CD4-positive, alpha-beta T cell (primary cell): ENCODE measurements at regions not wholly inside any gene's neighbourhood (a gene's known extent, or its start where the extent isn't known, plus 50 kb on each side); places are given as distances from the start of the nearest gene placed in this dataset.

Source experiments
- ATAC-seq: fragments of 200-7000 bp; cut with Tn5 transposase; one replicate; pipeline ENCODE4 v1.10.0; 2022; ENCODE audit warnings: mild to moderate bottlenecking; ENCODE audit not compliant: poor library complexity
- CTCF ChIA-PET: fragments of 350-600 bp; sonication (Branson Sonifier 250); formaldehyde crosslinking; loops from one replicate; lab custom pipeline; 2021; ENCODE audit warnings: antibody characterized with exemption, inconsistent platforms; lab: Charles Lee
- POLR2A ChIA-PET: fragments of 350-600 bp; sonication (Branson Sonifier 250); formaldehyde crosslinking; loops from one replicate; lab custom pipeline; 2021; ENCODE audit warnings: antibody characterized with exemption, inconsistent platforms; lab: Charles Lee
- DNase-seq, 14 experiments: peaks; one replicate each; pipeline ENCODE4 v3.0.0-alpha.2; 2013 to 2020; ENCODE audit warnings: mixed read lengths in 2 of 14
- H3K27ac ChIP-seq, 2 donors: one replicate each; pipeline versions ENCODE4 v1.5.1 to v1.7.0; 2013; ENCODE audit warnings: low read length in 2 of 2, low read depth in 1 of 2, mild to moderate bottlenecking in 1 of 2
- H3K27me3 ChIP-seq, 2 experiments: 1 replicate in 1 of 2; 2 replicates in 1 of 2; pipeline versions ENCODE4 v1.6.1 to v1.7.0; 2013; ENCODE audit warnings: low read length in 2 of 2, control low read depth in 1 of 2, mild to moderate bottlenecking in 1 of 2, moderate library complexity in 1 of 2; ENCODE audit not compliant: insufficient read depth in 2 of 2, control insufficient read depth in 1 of 2
- H3K36me3 ChIP-seq: one replicate; pipeline ENCODE4 v1.6.1; 2013; ENCODE audit warnings: low read length, control low read depth; ENCODE audit not compliant: insufficient read depth
- H3K4me1 ChIP-seq: one replicate; pipeline ENCODE4 v1.6.1; 2013; ENCODE audit warnings: low read length, control low read depth; ENCODE audit not compliant: insufficient read depth
- H3K4me3 ChIP-seq: one replicate; pipeline ENCODE4 v1.5.1; 2013; ENCODE audit warnings: mild to moderate bottlenecking, low read length, moderate library complexity
- H3K9me3 ChIP-seq, 2 experiments: 1 replicate in 1 of 2; 2 replicates in 1 of 2; pipeline versions ENCODE4 v1.6.1 to v1.7.0; 2013; ENCODE audit warnings: low read length in 2 of 2, mild to moderate bottlenecking in 2 of 2, control low read depth in 1 of 2, moderate library complexity in 1 of 2; ENCODE audit not compliant: control insufficient read depth in 1 of 2, insufficient read depth in 1 of 2
- H3K27ac Mint-ChIP-seq: one replicate; pipeline ENCODE4 v1.8.0; 2020; ENCODE audit warnings: mixed read lengths
- H3K27me3 Mint-ChIP-seq: one replicate; pipeline ENCODE4 v1.8.0; 2021; ENCODE audit warnings: mixed read lengths
- H3K36me3 Mint-ChIP-seq: one replicate; pipeline ENCODE4 v1.8.0; 2021; ENCODE audit warnings: low read depth, mixed read lengths
- H3K4me1 Mint-ChIP-seq: one replicate; pipeline ENCODE4 v1.8.0; 2021; ENCODE audit warnings: low read depth, mixed read lengths
- H3K4me3 Mint-ChIP-seq: one replicate; pipeline ENCODE4 v1.8.0; 2020; ENCODE audit warnings: mild to moderate bottlenecking, mixed read lengths
- H3K9me3 Mint-ChIP-seq: one replicate; pipeline ENCODE4 v1.8.0; 2020; ENCODE audit warnings: mixed read lengths
- intact Hi-C, 2 experiments: fragments of 100-400 bp; cut with DNase I in 1 of 2; cut with micrococcal nuclease in 1 of 2; formaldehyde crosslinking; loops; one replicate each; pipeline versions ENCODE4 v1.15.1 to v1.9.0; 2023 to 2025; cut with DNase I, micrococcal nuclease
- TF ChIP-seq, protein P1 (sequence below): fragments of 200-600 bp; IDR thresholded peaks from one replicate; pipeline ENCODE4 v1.8.0; 2022; ENCODE audit warnings: antibody characterized with exemption, mild to moderate bottlenecking

DNA sequence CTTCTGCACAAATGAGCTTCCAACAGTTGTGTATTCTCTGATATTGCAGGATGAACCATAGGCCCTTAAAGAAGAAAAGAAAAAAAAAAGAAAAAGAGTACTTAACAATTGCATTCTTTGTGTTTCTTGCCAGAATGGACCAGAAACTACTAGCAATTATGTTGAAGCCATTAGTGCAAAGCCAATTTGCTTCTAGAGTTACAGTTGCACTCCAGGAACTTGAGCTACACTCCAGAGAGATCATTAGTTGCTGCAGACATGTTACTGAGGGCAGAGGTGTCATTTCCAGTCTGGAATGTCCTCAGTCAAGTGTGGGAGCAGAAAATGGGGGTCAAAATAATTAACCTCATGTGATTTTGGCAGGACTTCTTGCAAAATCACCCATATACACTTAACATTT lies 85.6 kb upstream of the CCL2 start:
- ChIA-PET POLR2A (no interaction called here), CTCF (no interaction called here)
- Histone ChIP-seq H3K27me3 (no peaks in the 10 kb centered on the region), H3K36me3 (no peaks in the 10 kb centered on the region), H3K4me1 (no peaks in the 10 kb centered on the region), H3K27ac (no peak overlapping the region), H3K9me3 (no peaks in the 10 kb centered on the region), H3K4me3 (no peak overlapping the region)
- peaks cover 22% of the 10 kb centered on the region for H3K27me3 Mint-ChIP-seq
- intact Hi-C loops, result no loop called here
- H3K9me3 Mint-ChIP-seq, result no peaks in the 10 kb centered on the region
- TF ChIP-seq, protein P1, sequence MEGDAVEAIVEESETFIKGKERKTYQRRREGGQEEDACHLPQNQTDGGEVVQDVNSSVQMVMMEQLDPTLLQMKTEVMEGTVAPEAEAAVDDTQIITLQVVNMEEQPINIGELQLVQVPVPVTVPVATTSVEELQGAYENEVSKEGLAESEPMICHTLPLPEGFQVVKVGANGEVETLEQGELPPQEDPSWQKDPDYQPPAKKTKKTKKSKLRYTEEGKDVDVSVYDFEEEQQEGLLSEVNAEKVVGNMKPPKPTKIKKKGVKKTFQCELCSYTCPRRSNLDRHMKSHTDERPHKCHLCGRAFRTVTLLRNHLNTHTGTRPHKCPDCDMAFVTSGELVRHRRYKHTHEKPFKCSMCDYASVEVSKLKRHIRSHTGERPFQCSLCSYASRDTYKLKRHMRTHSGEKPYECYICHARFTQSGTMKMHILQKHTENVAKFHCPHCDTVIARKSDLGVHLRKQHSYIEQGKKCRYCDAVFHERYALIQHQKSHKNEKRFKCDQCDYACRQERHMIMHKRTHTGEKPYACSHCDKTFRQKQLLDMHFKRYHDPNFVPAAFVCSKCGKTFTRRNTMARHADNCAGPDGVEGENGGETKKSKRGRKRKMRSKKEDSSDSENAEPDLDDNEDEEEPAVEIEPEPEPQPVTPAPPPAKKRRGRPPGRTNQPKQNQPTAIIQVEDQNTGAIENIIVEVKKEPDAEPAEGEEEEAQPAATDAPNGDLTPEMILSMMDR, result no peak
- no peak for ATAC-seq
- H3K36me3 Mint-ChIP-seq, result no peaks in the 10 kb centered on the region
- H3K27ac Mint-ChIP-seq, result no peak overlapping the region
- no peaks in the 10 kb centered on the region for H3K4me1 Mint-ChIP-seq
- no peak overlapping the region for H3K4me3 Mint-ChIP-seq
- no peak for DNase-seq

DNA sequence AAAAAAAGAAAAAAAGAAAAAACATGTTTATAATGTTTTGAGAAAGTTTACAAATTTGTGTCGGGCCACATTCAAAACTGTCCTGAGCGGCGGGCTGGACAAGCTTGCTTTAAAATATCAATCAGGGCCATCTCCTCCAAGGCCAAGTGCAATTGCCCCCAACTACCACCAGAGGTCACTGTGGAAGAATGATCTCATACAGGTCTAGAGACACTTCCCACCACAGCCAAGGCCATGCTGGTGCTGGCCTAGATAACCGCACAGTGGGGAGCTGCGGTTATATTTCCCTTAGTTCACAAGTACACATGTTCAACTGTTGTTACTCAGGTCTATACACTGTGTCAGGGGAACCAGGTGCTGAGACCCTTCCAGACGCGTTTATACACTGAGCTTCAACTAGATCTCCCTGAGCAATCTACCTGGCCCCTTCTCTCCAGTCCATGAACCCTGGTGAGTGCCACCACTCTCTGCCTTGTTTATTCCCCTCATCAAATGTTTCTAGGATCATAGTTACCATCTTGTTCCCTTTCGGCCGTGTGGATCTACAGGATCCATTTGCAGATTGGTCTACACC lies 83.8 kb upstream of the CCL2 start:
- TF ChIP-seq, protein P1, result peak; percentile 91
- Histone ChIP-seq H3K27me3 (no peaks in the 10 kb centered on the region), H3K4me3 (no peak overlapping the region), H3K27ac (no peak overlapping the region), H3K36me3 (no peaks in the 10 kb centered on the region), H3K4me1 (no peaks in the 10 kb centered on the region), H3K9me3 (no peaks in the 10 kb centered on the region)
- Mint-ChIP-seq H3K27me3 (peaks cover 8% of the 10 kb centered on the region), H3K9me3 (no peaks in the 10 kb centered on the region), H3K4me1 (no peaks in the 10 kb centered on the region), H3K4me3 (no peak overlapping the region), H3K27ac (no peak overlapping the region), H3K36me3 (no peaks in the 10 kb centered on the region)
- intact Hi-C loops, result loop anchor here in 1 of 2 experiments (1.0 kb wide), 1 partner anchor 190 kb away; no protein-coding TSS in a partner anchor
- ATAC-seq (peak; percentile 64), DNase-seq (peak; percentile 7 to 65 (median 30))
- POLR2A ChIA-PET, result no interaction called here
- CTCF ChIA-PET, result interaction anchor here (1.9 kb wide), 1 partner anchor 9 kb away, joined by 10 read pairs; no protein-coding TSS in a partner anchor

DNA sequence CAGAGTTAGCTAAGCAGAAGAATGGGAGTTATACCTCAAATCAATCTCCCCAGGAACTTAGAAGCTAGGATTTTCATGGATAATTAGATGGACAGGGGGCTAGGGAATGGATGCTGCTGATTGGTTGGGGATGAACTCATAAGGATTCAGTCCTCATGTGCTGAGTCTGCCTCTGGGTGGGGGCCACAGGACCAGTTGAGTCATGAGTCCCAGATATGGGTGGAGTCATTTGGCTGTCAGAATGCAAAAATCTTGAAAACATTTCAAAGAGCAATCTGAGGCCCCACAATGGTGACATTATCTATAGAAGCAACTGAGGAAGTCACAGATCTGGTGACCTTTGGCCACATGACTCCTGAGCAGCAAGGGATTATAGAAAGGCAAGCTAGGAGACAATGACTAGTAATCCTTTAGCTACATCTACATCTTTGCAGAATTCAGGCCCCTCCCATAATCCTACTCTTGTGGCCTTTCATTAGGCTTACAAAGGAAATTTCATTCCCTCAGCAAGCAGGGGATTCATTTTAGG lies 82.6 kb upstream of the CCL2 start:
- Histone ChIP-seq H3K36me3 (no peaks in the 10 kb centered on the region), H3K27ac (no peak overlapping the region), H3K4me1 (no peaks in the 10 kb centered on the region), H3K4me3 (no peak overlapping the region), H3K27me3 (no peaks in the 10 kb centered on the region), H3K9me3 (no peaks in the 10 kb centered on the region)
- no peaks in the 10 kb centered on the region for H3K9me3 Mint-ChIP-seq
- DNase-seq (no peak), ATAC-seq (no peak)
- no peak overlapping the region for H3K4me3 Mint-ChIP-seq
- intact Hi-C loops, result no loop called here
- H3K36me3 Mint-ChIP-seq, result no peaks in the 10 kb centered on the region
- H3K27ac Mint-ChIP-seq, result no peak overlapping the region
- no peaks in the 10 kb centered on the region for H3K4me1 Mint-ChIP-seq
- CTCF ChIA-PET, result no interaction called here
- peaks cover 8% of the 10 kb centered on the region for H3K27me3 Mint-ChIP-seq
- POLR2A ChIA-PET, result no interaction called here
- TF ChIP-seq, protein P1, result no peak
